GM19351 (cell line): ENCODE measurements at regions not wholly inside any gene's neighbourhood (a gene's known extent, or its start where the extent isn't known, plus 50 kb on each side); places are given as distances from the start of the nearest gene placed in this dataset.
"Not testable (repeated sequence)": the region's sequence is repeated elsewhere in the genome, so short reads cannot be mapped to it uniquely, and the experiment has no call there.

Experiments used
- ATAC-seq: cut with Tn5 transposase; IDR thresholded peaks from one replicate; pipeline ENCODE4 v1.9.1; 2021; ENCODE audit warnings: mild to moderate bottlenecking, moderate library complexity; ENCODE audit not compliant: unreplicated experiment

GRCh38 chr5:152184266-152184665, 220.8 kb downstream of the NMUR2 start:
- ATAC-seq = no peak

- ATAC-seq = no peak
These were observed 223.6 kb downstream of the NMUR2 start for GRCh38 chr5:152181461-152181860.

- ATAC-seq = no peak
These were observed 226.8 kb downstream of the NMUR2 start for GRCh38 chr5:152178350-152178699.

- ATAC-seq = no peak
These were observed 227.3 kb downstream of the NMUR2 start for GRCh38 chr5:152177626-152178349.

- no peak for ATAC-seq
These were observed 233.2 kb downstream of the NMUR2 start for GRCh38 chr5:152171888-152172287.

GRCh38 chr5:152170350-152170749, 234.7 kb downstream of the NMUR2 start:
- ATAC-seq = no peak

GRCh38 chr5:152164860-152165259, 240.2 kb upstream of the GLRA1 start:
- ATAC-seq = no peak

GRCh38 chr5:152159894-152160293, 235.2 kb upstream of the GLRA1 start:
- ATAC-seq = not testable (repeated sequence)

- not testable (repeated sequence) for ATAC-seq
These were observed 229.8 kb upstream of the GLRA1 start for GRCh38 chr5:152154452-152154851.

- ATAC-seq = no peak
These were observed 227.3 kb upstream of the GLRA1 start for GRCh38 chr5:152151940-152152339.

GRCh38 chr5:152151113-152151512, 226.5 kb upstream of the GLRA1 start:
- no peak for ATAC-seq

GRCh38 chr5:152147286-152147685, 222.6 kb upstream of the GLRA1 start:
- no peak for ATAC-seq

GRCh38 chr5:152146566-152146965, 221.9 kb upstream of the GLRA1 start:
- ATAC-seq = no peak

- ATAC-seq = no peak
These were observed 219.9 kb upstream of the GLRA1 start for GRCh38 chr5:152144556-152144955.

- no peak for ATAC-seq
These were observed 219.4 kb upstream of the GLRA1 start for GRCh38 chr5:152144030-152144429.

- peak; percentile 90 for ATAC-seq
These were observed 218.3 kb upstream of the GLRA1 start for GRCh38 chr5:152142840-152143469.

- no peak for ATAC-seq
These were observed 215.7 kb upstream of the GLRA1 start for GRCh38 chr5:152140347-152140746.

- no peak for ATAC-seq
These were observed 212.4 kb upstream of the GLRA1 start for GRCh38 chr5:152137063-152137462.

GRCh38 chr5:152136321-152136720, 211.7 kb upstream of the GLRA1 start:
- ATAC-seq = no peak

GRCh38 chr5:152135827-152136226, 211.2 kb upstream of the GLRA1 start:
- no peak for ATAC-seq

- no peak for ATAC-seq
These were observed 201.1 kb upstream of the GLRA1 start for GRCh38 chr5:152125661-152126205.

GRCh38 chr5:152124409-152125041, 199.9 kb upstream of the GLRA1 start:
- no peak for ATAC-seq
